ENCODE measurements at regions not wholly inside any gene's neighbourhood (a gene's known extent, or its start where the extent isn't known, plus 50 kb on each side); places are given as distances from the start of the nearest gene placed in this dataset.

GRCh38 chr15:99902248-99902928 lies 169.2 kb upstream of the LYSMD4 start:
- H3K27ac ChIP-seq: no peak overlapping the region
- no peak for TF ChIP-seq CTCF (IDR thresholded peaks at IDR 0.05)

GRCh38 chr15:99895956-99896311 lies 162.7 kb upstream of the LYSMD4 start:
- Histone ChIP-seq H3K4me3 (ENCODE audit: low read depth, low read length) (no peak overlapping the region), H3K9me3 (ENCODE audit: control insufficient read depth, low read length) (no peaks in the 10 kb centered on the region), H3K27ac (no peak overlapping the region), H3K9ac (no peak overlapping the region), H3K36me3 (ENCODE audit: control insufficient read depth, insufficient read depth, low read length) (no peaks in the 10 kb centered on the region), H3K4me1 (no peaks in the 10 kb centered on the region), H3K79me2 (no peaks in the 10 kb centered on the region), H3K27me3 (ENCODE audit: control insufficient read depth, insufficient read depth, low read length) (no peaks in the 10 kb centered on the region), H2AFZ (no peak overlapping the region), H3K4me2 (ENCODE audit: low read length) (no peak overlapping the region)
- no peak for TF ChIP-seq CTCF (IDR thresholded peaks at IDR 0.05)

More at GRCh38 chr15:99902248-99902928, 169.2 kb upstream of the LYSMD4 start:
- no peaks in the 10 kb centered on the region for H3K27me3 ChIP-seq (ENCODE audit: control insufficient read depth, insufficient read depth, low read length)
- no peaks in the 10 kb centered on the region for H3K79me2 ChIP-seq
- H2AFZ ChIP-seq: no peak overlapping the region
- no peak overlapping the region for H3K4me2 ChIP-seq (ENCODE audit: low read length)
- H3K9ac ChIP-seq: no peak overlapping the region
- H3K4me3 ChIP-seq (ENCODE audit: low read depth, low read length): no peak overlapping the region
- H3K4me1 ChIP-seq: no peaks in the 10 kb centered on the region
- H3K9me3 ChIP-seq (ENCODE audit: control insufficient read depth, low read length): no peaks in the 10 kb centered on the region
- no peaks in the 10 kb centered on the region for H3K36me3 ChIP-seq (ENCODE audit: control insufficient read depth, insufficient read depth, low read length)

DNA sequence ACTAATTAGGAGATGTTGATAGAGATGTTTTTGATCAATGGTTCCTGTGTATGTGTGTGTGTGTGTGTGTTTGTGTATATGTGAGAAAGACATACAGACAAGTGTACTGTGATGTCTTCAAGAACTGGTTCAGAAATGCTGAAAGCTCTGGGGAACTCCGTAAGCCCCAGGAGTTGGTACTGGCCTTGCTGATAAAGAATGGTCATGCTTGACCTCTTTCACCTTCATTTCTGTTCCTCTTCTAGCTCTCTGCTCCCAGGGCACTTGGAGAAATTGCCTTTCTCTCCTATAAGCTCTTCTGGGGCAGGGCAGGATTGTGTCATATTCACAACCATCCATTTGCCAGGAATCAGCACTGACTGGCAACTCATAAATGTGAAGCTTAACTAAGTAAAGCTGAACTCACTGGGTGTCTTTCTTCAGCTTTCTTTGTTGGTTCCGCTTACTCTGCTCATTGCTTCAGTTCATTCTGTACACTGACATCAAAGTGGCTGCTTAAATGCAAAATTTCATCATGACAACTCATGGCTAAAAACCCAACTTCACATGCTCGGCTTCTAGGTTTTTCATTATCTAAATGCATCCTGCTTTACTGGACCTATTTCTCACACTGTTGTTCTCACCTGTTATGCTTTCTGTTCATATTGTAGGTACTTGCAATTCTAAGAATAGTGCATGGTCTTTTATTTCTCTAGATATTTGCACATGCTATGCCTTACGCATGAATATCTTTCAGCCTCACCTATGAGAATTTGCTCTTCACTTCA lies 162.1 kb upstream of the LYSMD4 start:
- no peak overlapping the region for H3K4me3 ChIP-seq (ENCODE audit: low read depth, low read length)
- H3K79me2 ChIP-seq: no peaks in the 10 kb centered on the region
- no peak overlapping the region for H2AFZ ChIP-seq
- H3K27ac ChIP-seq: no peak overlapping the region
- no peak overlapping the region for H3K4me2 ChIP-seq (ENCODE audit: low read length)
- H3K9me3 ChIP-seq (ENCODE audit: control insufficient read depth, low read length): no peaks in the 10 kb centered on the region
- no peak for TF ChIP-seq CTCF (IDR thresholded peaks at IDR 0.05)
- H3K9ac ChIP-seq: no peak overlapping the region
- H3K36me3 ChIP-seq (ENCODE audit: control insufficient read depth, insufficient read depth, low read length): no peaks in the 10 kb centered on the region
- no peaks in the 10 kb centered on the region for H3K27me3 ChIP-seq (ENCODE audit: control insufficient read depth, insufficient read depth, low read length)
- no peaks in the 10 kb centered on the region for H3K4me1 ChIP-seq

DNA sequence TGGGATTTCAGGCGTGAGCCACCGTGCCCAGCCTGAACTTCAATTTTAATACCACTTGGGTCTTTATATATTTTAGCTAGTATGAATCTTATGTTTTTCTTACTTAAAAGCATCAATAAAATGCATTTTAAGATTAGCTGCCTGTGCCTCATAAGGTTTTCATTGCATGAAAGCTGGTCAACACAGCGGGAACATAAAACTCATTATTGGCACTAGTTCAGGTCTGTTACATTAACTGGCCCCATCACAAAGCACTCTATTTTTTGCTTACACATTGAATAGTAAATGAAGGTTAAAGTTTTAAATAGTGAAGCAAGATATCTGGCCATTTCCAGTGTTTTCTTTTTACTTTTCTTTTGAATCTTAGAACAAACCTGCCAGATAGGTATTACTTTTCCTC lies 145.6 kb upstream of the LYSMD4 start:
- H3K9me3 ChIP-seq (ENCODE audit: control insufficient read depth, low read length): no peaks in the 10 kb centered on the region
- H3K27ac ChIP-seq: no peak overlapping the region
- no peaks in the 10 kb centered on the region for H3K4me1 ChIP-seq
- no peaks in the 10 kb centered on the region for H3K36me3 ChIP-seq (ENCODE audit: control insufficient read depth, insufficient read depth, low read length)
- no peak overlapping the region for H3K9ac ChIP-seq
- TF ChIP-seq CTCF (IDR thresholded peaks at IDR 0.05): no peak
- H3K27me3 ChIP-seq (ENCODE audit: control insufficient read depth, insufficient read depth, low read length): no peaks in the 10 kb centered on the region
- H2AFZ ChIP-seq: no peak overlapping the region
- no peak overlapping the region for H3K4me3 ChIP-seq (ENCODE audit: low read depth, low read length)
- no peak overlapping the region for H3K4me2 ChIP-seq (ENCODE audit: low read length)
- H3K79me2 ChIP-seq: no peaks in the 10 kb centered on the region

All from parathyroid adenoma (tissue), 2 donors.